GM23338 (cell line): ENCODE measurements at regions not wholly inside any gene's neighbourhood (a gene's known extent, or its start where the extent isn't known, plus 50 kb on each side); places are given as distances from the start of the nearest gene placed in this dataset.

Source experiments
- CREB1 ChIP-seq: fragments of 250-450 bp; sonication (Bioruptor Pico); IDR thresholded peaks from 2 replicates; pipeline ENCODE4 v1.5.0; 2020; ENCODE audit warnings: low read depth, mild to moderate bottlenecking, moderate library complexity
- ETS1 ChIP-seq: IDR thresholded peaks from 2 replicates; pipeline ENCODE4 v1.6.1; 2016; ENCODE audit warnings: antibody characterized with exemption
- EZH2 ChIP-seq: fragments of 200-600 bp; sonication (generic); IDR thresholded peaks from one replicate; pipeline ENCODE4 v1.8.0; 2017; ENCODE audit warnings: antibody characterized with exemption, mild to moderate bottlenecking, low read depth; ENCODE audit not compliant: unreplicated experiment
- EZH2phosphoT487 ChIP-seq: fragments of 200-600 bp; sonication (generic); IDR thresholded peaks from one replicate; pipeline ENCODE4 v1.8.1; 2018; ENCODE audit warnings: antibody characterized with exemption; ENCODE audit not compliant: unreplicated experiment
- JUNB ChIP-seq: IDR thresholded peaks from one replicate; pipeline ENCODE4 v1.6.1; 2016; ENCODE audit warnings: antibody characterized with exemption; ENCODE audit not compliant: unreplicated experiment
- POLR2AphosphoS5 ChIP-seq: IDR thresholded peaks from 2 replicates; pipeline ENCODE4 v1.6.1; 2016; ENCODE audit warnings: antibody characterized with exemption, low read depth
- ZNF114 ChIP-seq: fragments of 250-450 bp; sonication (Bioruptor Pico); IDR thresholded peaks from 2 replicates; pipeline ENCODE4 v1.5.0; 2020; ENCODE audit warnings: mild to moderate bottlenecking, moderate library complexity
- TF ChIP-seq, protein P1 (sequence below), 2 experiments: fragments of 200-600 bp in 1 of 2; sonication (generic) in 1 of 2; conservative IDR thresholded peaks; 2 replicates each; pipeline versions ENCODE4 v1.5.1 to v1.6.1; 2016 to 2017; ENCODE audit warnings: antibody characterized with exemption in 2 of 2, low read depth in 2 of 2, mild to moderate bottlenecking in 2 of 2, moderate library complexity in 1 of 2
- TF ChIP-seq, protein P2 (sequence below): IDR thresholded peaks from one replicate; pipeline ENCODE4 v1.6.1; 2018; ENCODE audit warnings: antibody characterized with exemption; ENCODE audit not compliant: unreplicated experiment

GRCh38 chr17:33366960-33367359, 73.9 kb upstream of the ASIC2 start:
- TF ChIP-seq, protein P1, sequence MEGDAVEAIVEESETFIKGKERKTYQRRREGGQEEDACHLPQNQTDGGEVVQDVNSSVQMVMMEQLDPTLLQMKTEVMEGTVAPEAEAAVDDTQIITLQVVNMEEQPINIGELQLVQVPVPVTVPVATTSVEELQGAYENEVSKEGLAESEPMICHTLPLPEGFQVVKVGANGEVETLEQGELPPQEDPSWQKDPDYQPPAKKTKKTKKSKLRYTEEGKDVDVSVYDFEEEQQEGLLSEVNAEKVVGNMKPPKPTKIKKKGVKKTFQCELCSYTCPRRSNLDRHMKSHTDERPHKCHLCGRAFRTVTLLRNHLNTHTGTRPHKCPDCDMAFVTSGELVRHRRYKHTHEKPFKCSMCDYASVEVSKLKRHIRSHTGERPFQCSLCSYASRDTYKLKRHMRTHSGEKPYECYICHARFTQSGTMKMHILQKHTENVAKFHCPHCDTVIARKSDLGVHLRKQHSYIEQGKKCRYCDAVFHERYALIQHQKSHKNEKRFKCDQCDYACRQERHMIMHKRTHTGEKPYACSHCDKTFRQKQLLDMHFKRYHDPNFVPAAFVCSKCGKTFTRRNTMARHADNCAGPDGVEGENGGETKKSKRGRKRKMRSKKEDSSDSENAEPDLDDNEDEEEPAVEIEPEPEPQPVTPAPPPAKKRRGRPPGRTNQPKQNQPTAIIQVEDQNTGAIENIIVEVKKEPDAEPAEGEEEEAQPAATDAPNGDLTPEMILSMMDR (conservative IDR thresholded peaks at IDR 0.05; ENCODE audit: low read depth in 2 of 2) = no peak
- TF ChIP-seq EZH2 = no peak
- TF ChIP-seq CREB1 (CRISPR knock-in tag) = no peak
- TF ChIP-seq EZH2phosphoT487 = no peak
- TF ChIP-seq POLR2AphosphoS5 = no peak
- no peak for TF ChIP-seq JUNB
- TF ChIP-seq, protein P2, sequence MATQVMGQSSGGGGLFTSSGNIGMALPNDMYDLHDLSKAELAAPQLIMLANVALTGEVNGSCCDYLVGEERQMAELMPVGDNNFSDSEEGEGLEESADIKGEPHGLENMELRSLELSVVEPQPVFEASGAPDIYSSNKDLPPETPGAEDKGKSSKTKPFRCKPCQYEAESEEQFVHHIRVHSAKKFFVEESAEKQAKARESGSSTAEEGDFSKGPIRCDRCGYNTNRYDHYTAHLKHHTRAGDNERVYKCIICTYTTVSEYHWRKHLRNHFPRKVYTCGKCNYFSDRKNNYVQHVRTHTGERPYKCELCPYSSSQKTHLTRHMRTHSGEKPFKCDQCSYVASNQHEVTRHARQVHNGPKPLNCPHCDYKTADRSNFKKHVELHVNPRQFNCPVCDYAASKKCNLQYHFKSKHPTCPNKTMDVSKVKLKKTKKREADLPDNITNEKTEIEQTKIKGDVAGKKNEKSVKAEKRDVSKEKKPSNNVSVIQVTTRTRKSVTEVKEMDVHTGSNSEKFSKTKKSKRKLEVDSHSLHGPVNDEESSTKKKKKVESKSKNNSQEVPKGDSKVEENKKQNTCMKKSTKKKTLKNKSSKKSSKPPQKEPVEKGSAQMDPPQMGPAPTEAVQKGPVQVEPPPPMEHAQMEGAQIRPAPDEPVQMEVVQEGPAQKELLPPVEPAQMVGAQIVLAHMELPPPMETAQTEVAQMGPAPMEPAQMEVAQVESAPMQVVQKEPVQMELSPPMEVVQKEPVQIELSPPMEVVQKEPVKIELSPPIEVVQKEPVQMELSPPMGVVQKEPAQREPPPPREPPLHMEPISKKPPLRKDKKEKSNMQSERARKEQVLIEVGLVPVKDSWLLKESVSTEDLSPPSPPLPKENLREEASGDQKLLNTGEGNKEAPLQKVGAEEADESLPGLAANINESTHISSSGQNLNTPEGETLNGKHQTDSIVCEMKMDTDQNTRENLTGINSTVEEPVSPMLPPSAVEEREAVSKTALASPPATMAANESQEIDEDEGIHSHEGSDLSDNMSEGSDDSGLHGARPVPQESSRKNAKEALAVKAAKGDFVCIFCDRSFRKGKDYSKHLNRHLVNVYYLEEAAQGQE = no peak
- no peak for TF ChIP-seq ETS1
- TF ChIP-seq ZNF114 = no peak
